ENCODE measurements at regions not wholly inside any gene's neighbourhood (a gene's known extent, or its start where the extent isn't known, plus 50 kb on each side); places are given as distances from the start of the nearest gene placed in this dataset.

GRCh38 chr10:129094233-129094632 lies 372.8 kb upstream of the MGMT start:
- TF ChIP-seq CTCF (IDR thresholded peaks at IDR 0.05) (no peak), EP300 (IDR thresholded peaks at IDR 0.05) (no peak), POLR2A (IDR thresholded peaks at IDR 0.05) (no peak), POLR2AphosphoS5 (IDR thresholded peaks at IDR 0.05) (no peak)

Data from sigmoid colon (tissue), 4 donors.